Liver (tissue), 8 donors: ENCODE measurements at regions not wholly inside any gene's neighbourhood (a gene's known extent, or its start where the extent isn't known, plus 50 kb on each side); places are given as distances from the start of the nearest gene placed in this dataset.

Source experiments
- DNase-seq: peaks from one replicate; pipeline ENCODE4 v3.0.0-alpha.2; 2017; ENCODE audit warnings: low spot score
- H3K27ac ChIP-seq, 2 donors: one replicate each; pipeline ENCODE4 v1.7.0; 2013; ENCODE audit warnings: inconsistent platforms in 2 of 2, low read length in 2 of 2, control low read depth in 1 of 2, low read depth in 1 of 2, mild to moderate bottlenecking in 1 of 2
- H3K27me3 ChIP-seq, 4 donors: one replicate each; pipeline versions ENCODE4 v1.6.1 to v1.7.0; 2013; ENCODE audit warnings: low read length in 3 of 4, inconsistent platforms in 1 of 4, mild to moderate bottlenecking in 1 of 4, moderate library complexity in 1 of 4; ENCODE audit not compliant: control insufficient read depth in 4 of 4, insufficient read depth in 4 of 4
- H3K36me3 ChIP-seq, 4 donors: one replicate each; pipeline versions ENCODE4 v1.6.1 to v1.7.0; 2013; ENCODE audit warnings: low read length in 3 of 4, mild to moderate bottlenecking in 3 of 4, low read depth in 1 of 4, moderate library complexity in 1 of 4; ENCODE audit not compliant: control insufficient read depth in 4 of 4, insufficient read depth in 3 of 4
- H3K4me1 ChIP-seq, 4 donors: one replicate each; pipeline versions ENCODE4 v1.6.1 to v1.7.0; 2013; ENCODE audit warnings: low read length in 3 of 4, mild to moderate bottlenecking in 3 of 4, moderate library complexity in 1 of 4; ENCODE audit not compliant: control insufficient read depth in 4 of 4, insufficient read depth in 4 of 4
- H3K4me3 ChIP-seq, 3 donors: one replicate each; pipeline versions ENCODE4 v1.6.1 to v1.7.0; 2013; ENCODE audit warnings: low read length in 3 of 3, control low read depth in 1 of 3, low read depth in 1 of 3, mild to moderate bottlenecking in 1 of 3
- H3K9ac ChIP-seq, 2 donors: one replicate each; pipeline ENCODE4 v1.7.0; 2013; ENCODE audit warnings: low read length in 2 of 2, mild to moderate bottlenecking in 2 of 2, moderate library complexity in 2 of 2, control low read depth in 1 of 2, low read depth in 1 of 2
- H3K9me3 ChIP-seq, 4 donors: one replicate each; pipeline versions ENCODE4 v1.6.1 to v1.7.0; 2013; ENCODE audit warnings: low read length in 3 of 4; ENCODE audit not compliant: control insufficient read depth in 4 of 4
- CTCF ChIP-seq: fragments of 150-350 bp; IDR thresholded peaks from 2 replicates; pipeline ENCODE4 v1.5.1; 2017; ENCODE audit warnings: improper control_type of control experiment, low read depth, low read length; ENCODE audit not compliant: missing input control
- EGR1 ChIP-seq, 2 donors: IDR thresholded peaks; 2 replicates each; pipeline ENCODE4 v1.6.1; 2016 to 2018; ENCODE audit warnings: antibody characterized with exemption in 2 of 2, low read depth in 2 of 2
- FOXA1 ChIP-seq: IDR thresholded peaks from 2 replicates; pipeline ENCODE4 v1.6.1; 2016; ENCODE audit warnings: antibody characterized with exemption
- FOXA2 ChIP-seq: IDR thresholded peaks from 2 replicates; pipeline ENCODE4 v1.6.1; 2016; ENCODE audit warnings: antibody characterized with exemption
- GABPA ChIP-seq, 2 donors: IDR thresholded peaks in 1 of 2; conservative IDR thresholded peaks in 1 of 2; 2 replicates each; pipeline ENCODE4 v1.6.1; 2016; ENCODE audit warnings: antibody characterized with exemption in 2 of 2, mild to moderate bottlenecking in 1 of 2, moderate library complexity in 1 of 2
- HNF4A ChIP-seq, 2 donors: conservative IDR thresholded peaks; 2 replicates each; pipeline ENCODE4 v1.6.1; 2016; ENCODE audit warnings: antibody characterized with exemption in 2 of 2, mild to moderate bottlenecking in 2 of 2
- HNF4G ChIP-seq: IDR thresholded peaks from 2 replicates; pipeline ENCODE4 v1.6.1; 2016; ENCODE audit warnings: antibody characterized with exemption
- JUND ChIP-seq, 2 donors: IDR thresholded peaks; 2 replicates each; pipeline ENCODE4 v1.6.1; 2016; ENCODE audit warnings: antibody characterized with exemption in 2 of 2
- NR2F2 ChIP-seq: IDR thresholded peaks from 2 replicates; pipeline ENCODE4 v1.6.1; 2016; ENCODE audit warnings: antibody characterized with exemption
- RAD21 ChIP-seq, 2 donors: IDR thresholded peaks; 2 replicates each; pipeline ENCODE4 v1.6.1; 2016; ENCODE audit warnings: antibody characterized with exemption in 2 of 2, mild to moderate bottlenecking in 2 of 2
- RXRA ChIP-seq, 2 donors: IDR thresholded peaks; 2 replicates each; pipeline ENCODE4 v1.6.1; 2017 to 2018; ENCODE audit warnings: antibody characterized with exemption in 2 of 2, mild to moderate bottlenecking in 1 of 2
- SP1 ChIP-seq: IDR thresholded peaks from 2 replicates; pipeline ENCODE4 v1.6.1; 2018; ENCODE audit warnings: antibody characterized with exemption, mild to moderate bottlenecking
- TAF1 ChIP-seq: conservative IDR thresholded peaks from 2 replicates; pipeline ENCODE4 v1.6.1; 2016; ENCODE audit warnings: antibody characterized with exemption, mild to moderate bottlenecking
- YY1 ChIP-seq: IDR thresholded peaks from 2 replicates; pipeline ENCODE4 v1.6.1; 2016; ENCODE audit warnings: antibody characterized with exemption, mild to moderate bottlenecking
- ZBTB33 ChIP-seq: IDR thresholded peaks from 2 replicates; pipeline ENCODE4 v1.6.1; 2016; ENCODE audit warnings: antibody characterized with exemption
- WGBS: extraction: QIAGEN DNeasy Blood & Tissue Kit; methylation state at CpG from one replicate; pipeline ENCODE4 v1.1.7; 2013; 5-methylcytosine and 5-hydroxymethylcytosine counted together
- TF ChIP-seq, protein P1 (sequence below): IDR thresholded peaks from 2 replicates; pipeline ENCODE4 v1.6.1; 2016; ENCODE audit warnings: antibody characterized with exemption
- TF ChIP-seq, protein P2 (sequence below): IDR thresholded peaks from 2 replicates; pipeline ENCODE4 v1.6.1; 2016; ENCODE audit warnings: antibody characterized with exemption, mild to moderate bottlenecking
- TF ChIP-seq, protein P3 (sequence below): IDR thresholded peaks from 2 replicates; pipeline ENCODE4 v1.6.1; 2016; ENCODE audit warnings: antibody characterized with exemption
- donor health status: healthy.
- donor health status: healthy.
- donor health status: healthy.
- donor health status: healthy.
- donor health status: healthy.

DNA sequence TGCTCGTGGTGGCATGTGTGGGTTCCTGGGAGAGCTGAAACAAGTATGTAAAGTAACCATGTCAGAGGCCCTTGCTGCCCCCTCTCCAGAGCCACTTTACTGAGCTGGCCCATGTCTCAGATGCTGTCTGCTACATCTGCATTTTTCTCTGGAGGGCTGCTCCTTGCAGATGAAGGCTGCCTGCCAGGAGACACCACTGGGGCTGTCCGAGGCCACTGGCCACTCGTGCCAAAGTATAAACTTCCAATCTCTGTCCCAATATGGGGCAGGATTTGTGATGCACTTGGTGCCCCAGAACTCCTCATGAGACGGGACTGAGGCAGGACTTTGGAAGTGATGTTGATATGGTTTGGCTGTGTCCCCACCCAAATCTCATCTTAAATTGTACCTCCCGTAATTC is 478.4 kb upstream of the B3GAT1 start:
- H3K4me1 ChIP-seq, result no peaks in the 10 kb centered on the region
- TF ChIP-seq, protein P1, sequence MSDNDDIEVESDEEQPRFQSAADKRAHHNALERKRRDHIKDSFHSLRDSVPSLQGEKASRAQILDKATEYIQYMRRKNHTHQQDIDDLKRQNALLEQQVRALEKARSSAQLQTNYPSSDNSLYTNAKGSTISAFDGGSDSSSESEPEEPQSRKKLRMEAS, result no peak
- no peak for TF ChIP-seq RXRA (IDR thresholded peaks at IDR 0.05)
- no peak for TF ChIP-seq ZBTB33
- no peak for TF ChIP-seq YY1
- no peak for TF ChIP-seq HNF4A (conservative IDR thresholded peaks at IDR 0.05)
- no peak for TF ChIP-seq SP1
- TF ChIP-seq, protein P2, sequence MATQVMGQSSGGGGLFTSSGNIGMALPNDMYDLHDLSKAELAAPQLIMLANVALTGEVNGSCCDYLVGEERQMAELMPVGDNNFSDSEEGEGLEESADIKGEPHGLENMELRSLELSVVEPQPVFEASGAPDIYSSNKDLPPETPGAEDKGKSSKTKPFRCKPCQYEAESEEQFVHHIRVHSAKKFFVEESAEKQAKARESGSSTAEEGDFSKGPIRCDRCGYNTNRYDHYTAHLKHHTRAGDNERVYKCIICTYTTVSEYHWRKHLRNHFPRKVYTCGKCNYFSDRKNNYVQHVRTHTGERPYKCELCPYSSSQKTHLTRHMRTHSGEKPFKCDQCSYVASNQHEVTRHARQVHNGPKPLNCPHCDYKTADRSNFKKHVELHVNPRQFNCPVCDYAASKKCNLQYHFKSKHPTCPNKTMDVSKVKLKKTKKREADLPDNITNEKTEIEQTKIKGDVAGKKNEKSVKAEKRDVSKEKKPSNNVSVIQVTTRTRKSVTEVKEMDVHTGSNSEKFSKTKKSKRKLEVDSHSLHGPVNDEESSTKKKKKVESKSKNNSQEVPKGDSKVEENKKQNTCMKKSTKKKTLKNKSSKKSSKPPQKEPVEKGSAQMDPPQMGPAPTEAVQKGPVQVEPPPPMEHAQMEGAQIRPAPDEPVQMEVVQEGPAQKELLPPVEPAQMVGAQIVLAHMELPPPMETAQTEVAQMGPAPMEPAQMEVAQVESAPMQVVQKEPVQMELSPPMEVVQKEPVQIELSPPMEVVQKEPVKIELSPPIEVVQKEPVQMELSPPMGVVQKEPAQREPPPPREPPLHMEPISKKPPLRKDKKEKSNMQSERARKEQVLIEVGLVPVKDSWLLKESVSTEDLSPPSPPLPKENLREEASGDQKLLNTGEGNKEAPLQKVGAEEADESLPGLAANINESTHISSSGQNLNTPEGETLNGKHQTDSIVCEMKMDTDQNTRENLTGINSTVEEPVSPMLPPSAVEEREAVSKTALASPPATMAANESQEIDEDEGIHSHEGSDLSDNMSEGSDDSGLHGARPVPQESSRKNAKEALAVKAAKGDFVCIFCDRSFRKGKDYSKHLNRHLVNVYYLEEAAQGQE, result no peak
- no peak for TF ChIP-seq RAD21 (IDR thresholded peaks at IDR 0.05)
- no peak for TF ChIP-seq NR2F2
- TF ChIP-seq TAF1, result no peak
- TF ChIP-seq GABPA (IDR thresholded peaks at IDR 0.05 in 1 of 2, conservative IDR thresholded peaks at IDR 0.05 in 1 of 2), result no peak
- TF ChIP-seq FOXA2, result no peak
- TF ChIP-seq JUND (IDR thresholded peaks at IDR 0.05), result no peak
- TF ChIP-seq HNF4G, result no peak
- H3K36me3 ChIP-seq, result no peaks in the 10 kb centered on the region
- H3K9ac ChIP-seq, result no peak overlapping the region
- H3K4me3 ChIP-seq, result no peak overlapping the region
- 66% methylated on average over 5 of the region's 5 CpGs for WGBS
- H3K27ac ChIP-seq, result no peak overlapping the region
- H3K9me3 ChIP-seq, result no peaks in the 10 kb centered on the region
- peaks cover 0 to 2% (median 0%) of the 10 kb centered on the region in 4 donors for H3K27me3 ChIP-seq
- DNase-seq, result peak; percentile 14

DNA sequence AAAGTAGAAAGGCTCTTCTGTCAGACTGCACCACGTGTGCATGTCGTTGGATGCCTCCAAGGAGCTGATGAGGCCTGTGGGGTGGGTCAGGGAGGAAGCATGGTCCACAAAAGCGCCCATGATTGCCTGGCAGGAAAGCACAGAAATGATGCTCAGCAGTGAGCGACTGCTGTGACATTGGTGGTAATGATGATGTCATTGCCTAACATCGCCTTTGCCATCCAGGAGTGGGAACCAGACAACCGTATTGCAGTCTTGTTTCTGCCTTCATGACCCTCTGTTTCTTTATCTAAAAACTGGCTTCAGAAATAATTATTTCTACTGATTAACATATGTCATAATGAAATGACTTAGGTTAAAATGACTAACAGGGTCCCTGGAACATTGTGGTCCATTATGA is 477.8 kb upstream of the B3GAT1 start:
- H3K9ac ChIP-seq, result no peak overlapping the region
- H3K4me3 ChIP-seq, result no peak overlapping the region
- WGBS, result 87% methylated on average over 6 of the region's 6 CpGs
- no peaks in the 10 kb centered on the region for H3K27me3 ChIP-seq
- H3K36me3 ChIP-seq, result no peaks in the 10 kb centered on the region
- H3K9me3 ChIP-seq, result no peaks in the 10 kb centered on the region
- DNase-seq, result no peak
- H3K27ac ChIP-seq, result no peak overlapping the region
- H3K4me1 ChIP-seq, result no peaks in the 10 kb centered on the region
- no peak for TF ChIP-seq YY1
- TF ChIP-seq, protein P2, result no peak
- TF ChIP-seq, protein P3, sequence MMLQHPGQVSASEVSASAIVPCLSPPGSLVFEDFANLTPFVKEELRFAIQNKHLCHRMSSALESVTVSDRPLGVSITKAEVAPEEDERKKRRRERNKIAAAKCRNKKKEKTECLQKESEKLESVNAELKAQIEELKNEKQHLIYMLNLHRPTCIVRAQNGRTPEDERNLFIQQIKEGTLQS, result no peak
- TF ChIP-seq, protein P1, result no peak
- TF ChIP-seq CTCF, result no peak
- no peak for TF ChIP-seq HNF4G
- TF ChIP-seq EGR1 (IDR thresholded peaks at IDR 0.05; ENCODE audit: low read depth in 2 of 2), result no peak
- no peak for TF ChIP-seq RAD21 (IDR thresholded peaks at IDR 0.05)
- TF ChIP-seq JUND (IDR thresholded peaks at IDR 0.05), result no peak
- TF ChIP-seq RXRA (IDR thresholded peaks at IDR 0.05), result no peak
- no peak for TF ChIP-seq FOXA1
- TF ChIP-seq TAF1, result no peak
- TF ChIP-seq FOXA2, result no peak
- TF ChIP-seq GABPA (IDR thresholded peaks at IDR 0.05 in 1 of 2, conservative IDR thresholded peaks at IDR 0.05 in 1 of 2), result no peak
- TF ChIP-seq NR2F2, result no peak
- no peak for TF ChIP-seq SP1
- no peak for TF ChIP-seq HNF4A (conservative IDR thresholded peaks at IDR 0.05)
